GM12864 (cell line): ENCODE measurements at regions not wholly inside any gene's neighbourhood (a gene's known extent, or its start where the extent isn't known, plus 50 kb on each side); places are given as distances from the start of the nearest gene placed in this dataset.

Experiments
- DNase-seq: peaks from one replicate; pipeline ENCODE4 v3.0.0-alpha.2; 2011; ENCODE audit warnings: low read depth
- H3K4me3 ChIP-seq: 2 replicates; pipeline ENCODE4 v1.5.1; 2011; ENCODE audit warnings: mild to moderate bottlenecking, low read depth, low read length, control low read depth
- CTCF ChIP-seq: IDR thresholded peaks from 2 replicates; pipeline ENCODE4 v1.5.1; 2011; ENCODE audit warnings: low read depth, mild to moderate bottlenecking, moderate library complexity, low read length, control low read depth, inconsistent platforms; ENCODE audit errors: missing control alignments

GRCh38 chr10:78483641-78484040 is 450.0 kb downstream of the RPS24 start:
- TF ChIP-seq CTCF: no peak
- no peak for DNase-seq

DNA sequence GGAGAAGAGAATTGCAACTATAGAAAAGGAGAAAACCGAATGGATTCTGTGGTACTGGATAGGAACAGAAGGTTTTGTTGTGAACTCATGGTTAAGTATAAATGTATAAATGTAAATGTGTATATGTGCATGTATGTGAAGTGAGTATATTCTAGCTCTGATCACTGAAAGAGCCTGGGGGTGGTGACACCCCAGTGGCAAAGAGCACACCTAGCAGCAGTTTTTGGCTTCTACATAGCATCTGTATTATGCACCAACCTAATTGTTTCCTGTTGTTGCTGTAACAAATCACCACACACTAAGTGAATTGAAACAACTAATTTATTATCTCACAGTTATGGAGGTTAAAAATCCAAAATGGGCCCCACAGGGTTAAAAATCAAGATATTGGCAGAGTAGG is 455.4 kb downstream of the RPS24 start:
- no peak for TF ChIP-seq CTCF
- no peak for DNase-seq
- no peak overlapping the region for H3K4me3 ChIP-seq

More at GRCh38 chr10:78483641-78484040, 450.0 kb downstream of the RPS24 start:
- H3K4me3 ChIP-seq: no peak overlapping the region

DNA sequence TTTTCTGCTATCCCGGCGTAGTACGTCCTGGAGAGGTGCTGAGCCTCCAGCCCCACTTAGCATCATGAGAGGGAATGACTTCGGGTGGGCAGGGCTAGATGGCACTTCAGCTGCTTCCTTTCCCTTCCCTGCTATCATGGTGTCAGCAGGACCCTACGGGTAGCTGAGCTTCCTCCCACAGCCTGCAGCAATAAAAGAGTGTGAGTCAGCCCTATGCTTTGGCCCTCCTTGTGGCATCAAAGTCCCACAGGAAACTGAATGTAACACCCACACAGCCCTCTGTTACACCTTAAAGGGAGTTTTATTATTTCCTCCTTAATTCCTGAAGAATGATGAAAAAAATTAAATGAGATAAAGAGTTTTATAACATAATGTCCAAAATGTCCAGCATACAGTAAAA is 458.1 kb downstream of the RPS24 start:
- no peak overlapping the region for H3K4me3 ChIP-seq
- TF ChIP-seq CTCF: no peak
- DNase-seq: no peak

GRCh38 chr10:78492424-78492823 is 458.8 kb downstream of the RPS24 start:
- no peak for DNase-seq
- TF ChIP-seq CTCF: no peak
- no peak overlapping the region for H3K4me3 ChIP-seq

GRCh38 chr10:78494179-78494578 is 460.5 kb downstream of the RPS24 start:
- H3K4me3 ChIP-seq: no peak overlapping the region
- no peak for DNase-seq
- no peak for TF ChIP-seq CTCF

DNA sequence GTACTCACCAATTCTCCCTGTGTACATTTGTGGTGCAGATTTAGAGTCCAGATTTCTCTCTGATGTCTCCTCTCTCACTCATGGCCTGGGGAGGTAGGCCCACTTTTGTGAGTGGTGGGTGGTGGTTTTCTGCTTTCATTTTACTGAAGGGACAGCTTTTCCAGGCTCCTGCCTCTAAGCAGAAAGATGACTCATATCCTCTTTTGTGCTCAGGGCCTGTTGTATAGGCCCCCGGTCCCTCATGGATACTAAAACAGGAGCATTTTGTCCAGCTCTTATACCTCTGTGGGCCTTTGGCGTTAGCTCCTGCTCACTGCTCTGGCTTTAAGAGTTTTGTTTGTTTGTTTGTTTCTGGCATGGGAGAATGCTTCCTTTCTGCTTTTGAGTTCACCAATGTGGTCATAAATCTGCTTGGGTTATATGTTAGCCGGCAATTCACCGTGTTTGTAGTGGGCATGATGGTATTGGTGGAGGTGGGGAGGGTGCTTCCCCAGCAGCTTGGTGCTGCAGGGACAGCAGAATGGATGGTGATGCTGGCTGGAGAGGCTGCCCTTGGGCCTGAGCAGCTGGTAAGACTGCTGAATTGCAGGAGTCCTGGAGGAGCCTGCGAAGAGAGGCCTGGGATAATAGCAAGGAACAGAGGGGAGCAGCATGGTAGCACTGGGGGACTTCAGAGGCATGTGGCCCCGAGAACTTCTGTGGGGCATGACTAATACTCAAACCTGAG is 468.7 kb downstream of the RPS24 start:
- DNase-seq: no peak
- TF ChIP-seq CTCF: no peak
- no peak overlapping the region for H3K4me3 ChIP-seq

DNA sequence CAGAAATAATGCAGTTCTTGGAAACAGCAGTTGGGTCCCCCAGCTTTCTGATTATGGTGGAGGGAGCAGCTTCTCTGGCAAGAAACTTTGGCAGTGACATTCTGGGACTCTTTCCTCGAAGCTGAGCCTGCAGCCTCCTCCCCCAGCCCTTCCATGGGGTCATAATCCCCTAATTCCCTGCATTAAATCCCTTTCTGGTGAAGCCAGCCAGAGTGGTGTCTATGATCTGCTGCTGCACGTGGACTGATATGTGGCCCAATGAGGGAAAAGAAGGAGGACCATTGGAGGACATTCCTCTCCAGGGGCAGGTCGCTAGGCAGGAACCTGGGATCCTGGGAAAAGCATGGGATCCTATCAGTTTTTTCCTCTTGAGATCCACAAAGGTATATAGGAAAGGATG is 470.5 kb downstream of the RPS24 start:
- no peak overlapping the region for H3K4me3 ChIP-seq

More for the DNA sequence above, 470.5 kb downstream of the RPS24 start:
- TF ChIP-seq CTCF: no peak
- DNase-seq: no peak
